GM19324 (cell line): ENCODE measurements at regions not wholly inside any gene's neighbourhood (a gene's known extent, or its start where the extent isn't known, plus 50 kb on each side); places are given as distances from the start of the nearest gene placed in this dataset.

Experiments
- ATAC-seq: cut with Tn5 transposase; IDR thresholded peaks from one replicate; pipeline ENCODE4 v1.9.1; 2021; ENCODE audit warnings: mild to moderate bottlenecking, moderate library complexity; ENCODE audit not compliant: unreplicated experiment, low FRiP score

GRCh38 chr7:119341822-119342221 is 931.2 kb upstream of the KCND2 start:
- no peak for ATAC-seq

DNA sequence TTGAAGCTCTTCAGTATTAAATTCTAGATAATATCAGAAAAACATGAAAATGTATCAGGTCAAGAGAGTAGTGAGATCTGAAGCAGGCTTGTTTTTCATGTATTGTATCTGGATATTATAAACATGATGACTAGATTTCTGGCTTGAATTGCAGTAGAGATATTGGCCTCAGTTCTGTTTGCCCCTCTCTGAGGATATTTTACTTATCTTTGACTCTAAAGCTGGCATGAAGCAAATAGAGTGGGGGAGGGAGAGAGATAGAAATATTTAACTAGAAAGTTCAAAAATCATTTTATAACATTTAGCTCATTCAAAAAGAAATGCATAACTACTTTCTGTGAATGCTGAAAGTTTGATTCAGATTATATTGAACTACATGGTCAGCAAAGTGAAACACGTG is 929.7 kb upstream of the KCND2 start:
- no peak for ATAC-seq

DNA sequence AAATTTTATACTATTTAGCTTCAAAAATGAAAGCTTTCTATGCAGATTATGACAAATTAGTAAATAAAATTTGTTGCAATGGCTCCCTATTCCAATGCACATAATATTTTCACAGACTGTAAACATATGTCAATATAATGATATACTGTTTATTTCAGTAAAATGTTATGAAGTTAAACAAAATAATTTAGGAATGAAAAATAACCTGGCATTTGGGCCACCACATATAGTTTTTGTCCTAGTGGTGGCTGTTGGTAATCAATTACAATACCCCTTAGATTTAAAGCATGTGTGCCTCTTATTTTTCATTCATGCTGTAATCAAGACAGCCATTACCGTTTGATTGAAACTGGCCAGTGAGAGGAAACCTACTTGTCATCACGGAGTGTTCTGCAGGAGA is 928.5 kb upstream of the KCND2 start:
- ATAC-seq, result no peak

DNA sequence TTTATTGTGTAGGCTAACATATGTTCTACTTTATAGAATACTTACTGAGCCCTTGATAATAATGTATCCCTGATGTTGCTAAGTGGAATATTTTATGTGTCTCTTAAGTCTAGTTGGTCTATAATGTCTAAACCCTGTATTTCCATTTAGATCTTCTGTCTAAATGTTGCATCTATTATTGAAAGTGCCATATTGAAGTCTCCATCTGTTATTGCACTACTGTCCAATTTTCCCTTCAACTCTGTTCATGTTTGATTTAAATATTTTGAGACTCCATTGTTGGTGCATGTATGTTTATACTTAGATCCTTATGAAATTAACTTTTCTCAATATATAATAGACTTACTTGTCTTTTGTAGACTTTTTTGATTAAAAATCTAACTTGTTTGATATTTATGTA is 924.5 kb upstream of the KCND2 start:
- no peak for ATAC-seq

DNA sequence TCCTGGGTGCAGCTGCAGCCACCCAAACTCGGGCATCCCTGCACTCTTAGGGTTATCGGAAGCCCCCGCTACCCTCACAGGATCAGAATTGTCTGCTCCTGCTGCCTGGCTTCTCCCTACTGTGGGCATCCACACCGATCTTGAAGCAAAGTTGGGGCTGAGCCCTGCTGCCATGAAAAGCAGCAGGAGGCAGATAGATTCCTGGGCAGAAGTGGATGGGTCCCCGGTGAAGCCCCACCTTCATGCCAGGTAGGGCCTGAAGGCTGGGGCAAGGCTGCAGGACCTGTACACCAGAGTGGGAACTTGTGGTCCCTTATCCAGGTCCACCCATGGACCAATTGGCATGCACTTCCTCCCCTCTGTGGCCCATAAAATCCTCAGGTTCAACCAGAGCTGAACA is 922.6 kb upstream of the KCND2 start:
- ATAC-seq, result no peak

DNA sequence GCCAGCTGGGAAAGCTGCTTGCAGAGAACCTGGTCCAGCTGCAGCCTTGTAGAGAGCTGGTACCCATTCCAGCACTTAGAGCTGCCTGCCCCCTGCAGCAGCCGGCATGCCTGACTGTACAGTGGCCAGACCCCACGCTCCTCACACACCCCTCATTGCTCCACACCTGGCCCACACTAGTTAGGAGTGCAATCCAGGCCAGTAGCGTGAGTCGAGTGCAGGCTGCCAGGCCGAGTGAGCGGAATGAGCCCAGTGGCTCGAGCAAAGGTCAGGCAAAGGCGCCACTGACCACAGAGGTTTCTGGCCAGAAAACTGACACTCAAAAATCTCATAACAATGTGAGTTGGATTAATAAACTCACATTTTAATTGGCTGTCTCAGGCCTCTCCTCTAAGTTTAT is 921.7 kb upstream of the KCND2 start:
- ATAC-seq, result no peak

- ATAC-seq, result no peak
These were observed 898.5 kb upstream of the KCND2 start for GRCh38 chr7:119374436-119374835.

- ATAC-seq, result no peak
These were observed 895.1 kb upstream of the KCND2 start for GRCh38 chr7:119377861-119378260.

GRCh38 chr7:119382726-119383125 is 890.2 kb upstream of the KCND2 start:
- no peak for ATAC-seq

DNA sequence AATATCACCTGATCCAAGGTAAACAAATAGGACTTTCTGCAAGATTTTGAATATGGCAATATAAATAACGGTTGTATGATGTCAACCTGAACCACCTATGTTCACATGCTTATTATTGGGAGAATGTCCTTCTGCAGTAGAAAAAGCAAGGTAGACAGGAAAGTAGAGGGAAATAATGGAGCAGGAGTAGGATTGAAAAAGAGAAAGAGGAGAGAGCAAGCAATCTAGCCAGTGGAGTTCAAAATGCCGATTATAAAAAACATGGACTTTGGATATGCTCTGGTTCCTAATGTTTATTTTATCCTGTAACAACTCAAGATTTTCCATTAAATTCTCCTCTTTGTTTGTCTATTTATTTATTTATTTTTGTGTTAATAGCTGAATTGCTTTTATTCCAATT is 878.0 kb upstream of the KCND2 start:
- no peak for ATAC-seq

GRCh38 chr7:119397156-119397555 is 875.8 kb upstream of the KCND2 start:
- ATAC-seq, result no peak

GRCh38 chr7:119408596-119408995 is 864.4 kb upstream of the KCND2 start:
- no peak for ATAC-seq

DNA sequence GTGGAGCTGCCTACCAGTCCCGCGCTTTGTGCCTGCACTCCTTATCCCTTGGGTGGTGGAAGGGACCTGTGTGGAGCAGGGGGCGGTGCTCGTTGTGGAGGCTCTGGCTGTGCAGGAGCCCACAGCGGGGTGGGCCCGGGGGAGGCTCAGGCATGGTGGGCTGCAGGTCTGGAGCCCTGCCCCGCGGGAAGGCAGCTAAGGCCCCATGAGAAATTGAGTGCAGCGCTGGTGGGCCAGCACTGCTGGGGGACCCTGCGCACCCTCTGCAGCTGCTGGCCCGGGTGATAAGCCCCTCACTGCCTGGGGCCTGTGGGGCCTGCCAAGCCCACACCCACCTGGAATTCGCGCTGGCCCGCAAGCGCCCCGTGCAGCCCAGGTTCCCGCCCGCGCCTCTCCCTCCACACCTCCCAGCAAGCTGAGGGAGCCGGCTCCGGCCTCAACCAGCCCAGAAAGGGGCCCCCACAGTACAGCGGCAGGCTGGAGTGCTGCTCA is 859.6 kb upstream of the KCND2 start:
- ATAC-seq, result no peak

GRCh38 chr7:119415682-119416081 is 857.3 kb upstream of the KCND2 start:
- ATAC-seq, result no peak

GRCh38 chr7:119421657-119422056 is 851.3 kb upstream of the KCND2 start:
- ATAC-seq, result no peak

GRCh38 chr7:119436882-119437281 is 836.1 kb upstream of the KCND2 start:
- ATAC-seq, result no peak

- ATAC-seq, result no peak
These were observed 834.7 kb upstream of the KCND2 start for GRCh38 chr7:119438315-119438714.

- ATAC-seq, result no peak
These were observed 833.8 kb upstream of the KCND2 start for GRCh38 chr7:119439192-119439591.

DNA sequence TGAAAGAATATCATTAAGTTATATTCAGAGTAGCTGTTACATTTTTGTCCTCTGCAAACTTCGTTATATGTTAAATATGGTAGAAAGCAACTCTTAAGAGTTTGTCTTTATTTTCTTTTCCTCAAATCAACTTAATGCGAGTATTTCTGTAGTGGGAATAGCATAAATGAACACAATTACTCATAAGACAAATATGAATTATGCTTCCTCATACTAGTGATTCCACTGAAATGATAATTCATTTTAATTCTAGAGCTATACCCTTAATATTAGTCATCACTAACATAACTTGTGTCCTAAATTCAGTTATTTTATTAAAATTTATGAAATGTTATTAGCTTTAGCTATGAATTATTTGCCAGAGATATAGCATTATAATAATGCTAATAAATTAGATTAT is 820.6 kb upstream of the KCND2 start:
- no peak for ATAC-seq

GRCh38 chr7:119465798-119466305 is 807.1 kb upstream of the KCND2 start:
- ATAC-seq, result no peak

GRCh38 chr7:119472408-119473038 is 800.5 kb upstream of the KCND2 start:
- ATAC-seq, result no peak

DNA sequence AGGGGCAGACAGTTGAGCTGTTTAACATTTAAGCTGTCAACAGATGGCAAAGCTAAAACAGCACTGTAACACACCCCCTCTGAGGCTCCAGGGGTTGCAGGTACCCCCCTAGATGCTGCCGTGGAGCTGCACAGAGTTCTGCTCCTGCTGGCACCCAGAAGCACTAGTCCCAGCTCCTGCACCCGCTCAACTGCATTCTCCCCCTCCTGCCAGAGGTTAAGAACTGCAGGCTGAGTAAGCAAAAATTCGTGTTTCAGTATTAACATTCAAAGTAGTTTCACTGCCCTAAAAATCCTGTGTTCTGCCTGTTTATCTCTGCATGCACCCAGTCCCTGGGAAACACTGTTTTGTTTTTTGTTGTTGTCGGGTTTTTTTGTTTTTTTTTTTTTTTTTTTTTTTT is 790.8 kb upstream of the KCND2 start:
- ATAC-seq, result peak; percentile 77

- ATAC-seq, result no peak
These were observed 790.3 kb upstream of the KCND2 start for GRCh38 chr7:119482671-119483070.
